ENCODE measurements at regions not wholly inside any gene's neighbourhood (a gene's known extent, or its start where the extent isn't known, plus 50 kb on each side); places are given as distances from the start of the nearest gene placed in this dataset.
"Not testable (repeated sequence)": the region's sequence is repeated elsewhere in the genome, so short reads cannot be mapped to it uniquely, and the experiment has no call there.

- TF ChIP-seq CTCF, POLR2A (IDR thresholded peaks at IDR 0.05): not testable (repeated sequence)
Observed at GRCh38 chr21:32934068-32934467, 91.7 kb upstream of the OLIG2 start.

Data from body of pancreas (tissue), 4 donors.